Right lobe of liver (tissue), 4 donors: ENCODE measurements at regions not wholly inside any gene's neighbourhood (a gene's known extent, or its start where the extent isn't known, plus 50 kb on each side); places are given as distances from the start of the nearest gene placed in this dataset.

ENCODE experiments used
- CTCF ChIP-seq, 4 donors: fragments of 200-600 bp in 3 of 4; fragments of 450-650 bp in 1 of 4; IDR thresholded peaks; one replicate each; pipeline versions ENCODE4 v1.5.1 to v1.8.0; 2016 to 2022; ENCODE audit warnings: antibody characterized with exemption in 4 of 4, mild to moderate bottlenecking in 2 of 4
- POLR2A ChIP-seq: fragments of 450-650 bp; IDR thresholded peaks from one replicate; pipeline ENCODE4 v1.6.1; 2017; ENCODE audit warnings: antibody characterized with exemption, mild to moderate bottlenecking
- donor health status: DM: no; HTN: no; CAD: no.
- donor health status: DM: no; HTN: no; CAD: no.
- donor health status: DM: no; HTN: yes; CAD: no.

DNA sequence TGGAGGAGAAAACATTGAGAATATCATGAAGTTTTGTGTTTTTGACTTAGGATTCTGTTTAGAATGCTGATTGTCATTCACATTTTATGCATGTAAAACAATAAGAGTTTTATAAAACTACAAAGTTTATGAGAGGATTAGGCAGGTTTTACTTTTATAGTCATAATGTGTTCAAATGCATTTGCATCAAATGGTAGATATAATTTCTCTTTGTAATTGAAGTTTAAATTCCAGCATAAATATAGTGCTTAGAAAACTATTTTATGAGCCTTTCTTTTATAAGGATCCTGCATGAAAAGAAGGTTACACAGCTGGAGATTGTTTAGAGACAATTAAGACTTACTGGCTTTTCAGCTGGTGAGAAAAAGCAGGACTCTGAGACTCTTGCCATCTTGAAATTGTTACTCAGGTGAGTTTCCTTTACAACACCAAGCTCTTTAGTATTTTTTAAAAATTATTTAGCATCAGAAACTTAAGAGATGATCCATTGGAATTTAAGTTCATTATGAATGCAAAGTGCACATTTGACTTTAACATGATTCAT is 157.1 kb upstream of the MAN1A1 start:
- TF ChIP-seq CTCF (IDR thresholded peaks at IDR 0.05) = no peak
- no peak for TF ChIP-seq POLR2A
